ENCODE measurements at regions not wholly inside any gene's neighbourhood (a gene's known extent, or its start where the extent isn't known, plus 50 kb on each side); places are given as distances from the start of the nearest gene placed in this dataset.
"Not testable (repeated sequence)": the region's sequence is repeated elsewhere in the genome, so short reads cannot be mapped to it uniquely, and the experiment has no call there.

DNA sequence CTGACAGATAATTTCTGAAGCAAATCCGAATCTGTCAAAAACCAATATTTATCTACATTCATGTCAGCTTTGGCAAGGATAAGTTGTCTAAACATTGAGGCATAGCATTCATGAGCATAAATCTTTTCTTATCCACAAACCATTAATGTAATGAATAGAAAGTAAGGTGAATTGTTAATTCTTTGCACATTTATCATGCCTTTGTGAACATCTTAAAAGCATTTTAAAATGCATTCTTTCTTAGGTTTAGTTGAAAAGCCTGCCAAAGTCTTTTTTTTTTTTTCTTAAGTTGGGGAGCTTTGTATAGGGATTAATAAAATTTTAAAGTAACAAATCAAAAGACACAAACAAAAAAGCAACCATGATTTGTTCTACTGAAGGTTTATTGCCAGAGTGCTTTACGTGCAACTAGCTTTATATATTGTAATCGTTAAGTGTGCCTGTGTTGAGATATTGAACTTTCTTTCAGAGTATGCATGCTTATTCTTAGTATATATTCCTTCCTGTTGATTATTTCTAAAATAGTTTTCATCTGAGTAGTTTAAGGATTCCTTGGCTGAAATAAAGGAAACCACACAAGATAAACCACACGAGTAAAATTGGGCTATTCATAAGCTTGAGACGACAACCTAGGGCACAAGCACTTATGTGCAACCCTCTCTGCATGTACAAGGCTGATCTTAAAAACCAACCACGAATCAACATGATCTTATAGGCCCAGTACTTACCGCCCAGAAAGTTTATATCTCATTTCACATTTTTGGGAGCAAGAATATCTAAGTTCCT is 1110.9 kb upstream of the CNTN5 start:
- no peak for DNase-seq

DNA sequence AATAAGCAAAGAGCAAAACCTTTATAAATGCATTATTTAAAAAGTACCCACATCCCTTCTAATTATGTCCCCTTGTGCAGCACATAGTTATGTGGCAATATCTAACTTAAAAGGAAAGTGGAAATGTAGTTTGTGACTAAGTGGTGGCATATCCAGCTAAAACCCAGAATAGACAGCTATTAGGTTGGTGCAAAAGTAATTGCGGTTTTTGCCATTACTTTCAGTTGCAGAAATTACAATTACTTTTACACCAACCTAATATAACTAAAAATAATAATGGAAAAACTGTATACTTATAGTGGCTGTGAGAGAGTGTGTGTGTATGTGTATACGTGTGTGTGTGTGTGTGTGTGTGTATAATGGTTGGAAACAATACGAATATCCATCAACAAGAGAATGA is 1108.1 kb upstream of the CNTN5 start:
- no peak for DNase-seq

DNA sequence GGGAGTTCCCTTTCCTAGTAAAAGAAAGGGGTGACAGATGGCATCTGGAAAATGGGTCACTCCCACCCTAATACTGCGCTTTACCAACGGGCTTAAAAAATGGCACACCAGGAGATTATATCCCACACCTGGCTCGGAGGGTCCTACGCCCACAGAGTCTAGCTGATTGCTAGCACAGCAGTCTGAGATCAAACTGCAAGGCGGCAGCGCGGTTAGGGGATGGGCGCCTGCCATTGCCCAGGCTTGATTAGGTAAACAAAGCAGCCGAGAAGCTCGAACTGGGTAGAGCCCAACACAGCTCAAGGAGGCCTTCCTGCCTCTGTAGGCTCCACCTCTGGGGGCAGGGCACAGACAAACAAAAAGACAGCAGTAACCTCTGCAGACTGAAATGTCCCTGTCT is 1097.8 kb upstream of the CNTN5 start:
- not testable (repeated sequence) for DNase-seq

DNA sequence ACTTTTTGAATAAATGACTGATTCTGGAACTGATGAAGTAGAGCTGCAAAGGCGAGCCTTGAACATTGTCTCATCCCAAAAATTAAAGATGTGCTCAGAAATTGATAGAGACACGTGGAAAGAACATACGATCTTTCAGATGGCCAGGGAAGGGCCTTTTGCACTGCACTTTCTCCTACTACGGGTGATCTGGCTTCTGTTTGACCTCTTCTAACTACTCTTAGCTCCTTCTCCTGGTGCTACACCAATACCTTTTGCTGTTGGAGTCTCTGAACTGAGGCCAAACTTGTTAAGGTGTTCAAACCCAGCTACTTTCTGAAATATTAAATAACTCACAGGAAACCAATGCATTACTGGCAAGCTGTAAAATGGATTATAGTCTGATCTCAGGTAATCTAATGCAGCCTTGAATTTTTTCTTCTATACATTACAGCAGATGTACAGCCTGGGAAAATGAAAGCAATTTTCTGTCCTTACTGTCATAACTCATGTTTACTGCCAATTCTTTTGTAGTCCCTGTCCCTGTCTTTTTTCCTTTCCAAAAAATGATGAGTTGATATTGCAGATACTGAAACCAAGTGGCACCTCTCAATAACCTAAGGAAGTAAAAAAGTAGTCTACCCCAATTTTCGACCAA is 1086.1 kb upstream of the CNTN5 start:
- no peak for DNase-seq

DNA sequence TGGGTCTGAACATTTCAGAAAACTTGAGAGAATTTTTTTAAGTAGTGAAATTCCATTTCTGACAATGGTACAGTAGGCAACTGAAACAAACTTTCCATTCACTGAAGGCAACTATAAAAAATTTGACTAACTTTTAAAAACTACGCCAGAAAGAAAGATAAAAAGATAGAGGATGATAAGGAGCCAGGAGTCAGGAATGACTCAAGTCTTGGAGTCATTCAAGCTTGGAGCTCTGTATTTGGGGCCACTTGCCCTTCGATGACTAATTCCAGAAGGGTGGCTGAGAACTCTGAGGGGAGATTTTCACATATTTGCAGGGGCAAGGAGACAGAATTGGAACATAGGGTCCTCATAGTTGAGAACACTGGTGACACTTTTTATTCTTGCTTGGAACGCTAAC is 1083.2 kb upstream of the CNTN5 start:
- no peak for DNase-seq

DNA sequence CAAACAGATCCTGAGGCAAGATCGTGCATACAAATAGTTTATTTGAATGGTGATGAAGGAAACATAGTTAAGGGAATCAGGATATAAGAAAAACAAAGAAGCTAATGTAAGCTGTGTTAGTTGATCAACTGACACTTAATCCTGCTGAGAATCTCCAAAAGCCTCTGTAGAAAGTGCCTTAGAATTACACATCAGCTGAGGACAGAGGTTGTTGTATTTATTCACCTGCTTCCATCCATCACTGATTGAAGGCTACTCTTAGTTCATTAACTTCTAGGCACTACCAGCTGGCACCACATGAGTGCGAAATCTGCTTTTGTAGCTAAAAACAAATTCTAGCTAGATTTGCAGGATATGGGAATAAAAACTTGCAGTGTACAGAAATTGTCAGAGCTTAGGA is 1082.0 kb upstream of the CNTN5 start:
- DNase-seq = no peak

DNA sequence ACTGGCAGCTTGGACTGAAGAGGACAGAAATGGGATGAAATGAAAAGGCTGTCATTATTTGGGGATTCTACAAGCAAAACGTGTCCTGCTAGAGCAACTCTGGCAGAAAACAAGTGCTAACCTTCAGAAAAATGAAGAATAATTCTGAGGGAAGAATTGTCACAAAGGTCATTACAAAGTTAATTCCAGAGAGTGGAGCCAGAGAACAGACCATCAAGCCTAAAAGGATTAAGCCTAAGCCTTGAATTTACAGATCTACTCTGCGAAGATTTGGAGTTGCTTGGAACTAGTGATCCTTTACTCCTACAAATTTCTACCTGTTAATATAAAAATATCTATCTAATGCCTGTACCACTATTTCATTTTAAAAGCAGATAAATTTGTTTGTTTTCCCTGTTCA is 1077.3 kb upstream of the CNTN5 start:
- no peak for DNase-seq

DNA sequence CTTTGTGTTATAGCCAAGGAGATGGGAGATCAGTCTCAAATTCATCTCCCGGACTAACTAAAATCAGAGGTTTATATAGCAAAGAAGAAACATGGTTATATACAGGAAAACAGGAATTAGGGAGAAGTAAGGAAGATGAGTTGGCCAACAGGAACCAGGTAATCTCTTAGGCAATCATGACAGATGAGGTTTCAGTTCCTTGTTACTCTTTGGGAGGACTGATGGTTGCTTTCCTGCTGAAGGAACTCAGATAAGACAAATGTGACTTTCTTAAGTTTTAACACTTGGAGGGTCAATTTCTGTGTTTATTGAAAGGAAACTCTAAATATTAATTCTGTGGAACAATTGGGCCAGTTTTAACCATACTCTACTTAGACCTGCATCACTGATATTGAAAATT is 1072.0 kb upstream of the CNTN5 start:
- DNase-seq = no peak

DNA sequence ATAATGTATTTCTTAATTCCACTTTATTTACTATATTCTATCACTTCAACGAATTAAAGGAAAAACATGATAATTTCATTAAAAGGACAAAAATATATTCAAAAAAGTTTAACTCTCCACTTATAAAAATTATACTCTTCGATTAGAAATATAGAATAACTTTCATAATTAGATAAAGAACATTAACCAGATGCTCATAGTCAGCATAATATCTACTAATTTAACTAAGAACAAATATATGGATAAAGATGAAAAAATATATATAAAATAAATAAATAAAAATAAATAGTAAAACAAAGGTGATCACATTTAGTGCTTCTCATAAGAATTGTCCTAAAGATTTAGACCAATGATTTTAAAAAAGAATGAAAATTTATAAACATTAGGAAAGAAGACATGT is 1065.2 kb upstream of the CNTN5 start:
- no peak for DNase-seq

DNA sequence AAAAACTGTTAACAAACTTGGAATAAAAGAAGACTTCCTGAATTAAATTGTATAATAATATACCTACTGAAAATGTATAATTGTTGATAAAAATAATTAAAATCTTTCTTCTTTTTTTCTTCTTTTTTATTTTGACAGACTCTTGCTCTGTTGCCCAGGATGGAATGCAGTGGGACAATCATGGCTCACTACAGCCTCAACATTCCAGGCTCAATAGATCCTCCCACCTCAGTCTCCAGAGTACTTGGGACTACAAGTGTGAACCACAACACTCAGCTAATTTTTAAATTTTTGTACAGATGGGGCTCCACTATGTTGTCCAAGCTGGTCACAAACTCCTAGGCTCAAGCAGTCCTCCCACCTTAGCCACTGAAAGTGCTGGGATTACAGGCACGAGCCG is 1063.8 kb upstream of the CNTN5 start:
- DNase-seq = no peak

DNA sequence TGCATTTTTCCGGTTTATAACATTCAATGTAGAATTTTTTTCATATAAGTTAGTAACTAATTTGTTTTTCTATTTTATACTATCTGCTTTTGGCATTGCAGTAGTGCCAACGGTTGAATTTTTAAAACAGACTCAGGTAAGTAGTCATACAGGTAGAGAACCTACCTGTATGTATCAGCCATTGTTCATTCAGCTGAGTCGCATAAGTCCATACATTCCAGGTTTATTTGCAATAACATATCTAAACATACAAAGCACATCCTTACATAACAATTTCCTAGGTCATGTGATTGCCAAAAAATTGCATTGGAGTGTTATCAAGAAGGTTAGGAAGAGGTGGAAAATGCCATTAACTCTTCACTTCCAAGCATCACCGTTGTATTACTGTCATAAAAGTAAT is 1059.3 kb upstream of the CNTN5 start:
- DNase-seq = no peak

DNA sequence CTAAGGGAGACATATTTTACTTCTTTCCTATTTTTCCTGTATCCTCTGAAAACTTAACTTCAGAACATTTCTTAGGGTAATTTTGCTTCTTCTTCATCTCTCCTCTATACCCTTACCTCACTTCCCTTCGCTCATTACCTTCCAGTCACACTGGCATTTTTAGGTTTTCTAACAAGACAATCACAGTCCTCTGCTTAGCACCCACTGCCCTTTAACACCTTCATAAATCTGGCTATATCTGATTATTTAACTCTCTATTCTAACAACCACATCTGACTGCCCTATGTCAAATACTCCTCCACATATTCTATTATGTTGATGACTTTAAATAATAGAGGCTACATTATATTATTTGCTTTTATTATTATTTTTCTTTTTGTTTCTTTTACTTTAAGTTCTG is 1058.0 kb upstream of the CNTN5 start:
- DNase-seq = no peak

DNA sequence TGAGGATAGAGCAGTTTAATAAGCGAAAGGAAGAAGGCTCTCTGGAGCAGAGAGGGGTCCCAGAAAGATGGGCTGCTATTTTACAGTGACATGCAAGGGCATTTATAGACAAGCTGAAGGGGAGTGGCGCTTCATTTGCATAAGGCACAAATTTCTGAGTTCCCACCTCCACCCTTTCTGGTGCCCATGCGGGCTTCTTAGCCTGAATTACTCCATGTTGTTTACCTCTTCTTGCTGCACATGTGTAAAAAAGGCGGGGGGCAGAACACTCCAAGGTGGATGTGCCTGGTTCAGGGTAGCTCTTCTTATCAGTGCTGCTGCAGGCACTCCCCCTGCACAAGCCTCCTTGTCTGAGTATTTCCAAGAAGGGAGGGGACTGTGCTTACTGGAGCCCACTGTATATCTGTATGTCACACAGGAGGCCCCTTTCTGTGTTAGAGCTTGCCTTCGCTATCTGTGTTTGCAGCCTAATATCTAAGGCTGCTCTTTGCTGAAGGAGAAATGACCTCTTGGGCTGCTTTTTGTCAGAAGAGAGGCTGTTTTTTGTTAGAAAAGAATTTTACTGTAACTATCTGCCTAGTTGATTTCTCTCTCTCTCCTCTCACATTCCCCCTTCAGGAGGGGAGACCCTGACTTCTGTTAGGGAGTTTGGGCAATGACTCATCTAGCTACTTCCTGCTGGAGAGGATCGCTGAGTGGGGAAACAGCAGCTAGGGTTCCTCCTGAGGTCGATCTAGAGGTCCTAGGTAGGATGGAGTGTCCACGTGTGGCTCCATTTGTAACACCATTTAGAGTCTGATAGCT is 1057.0 kb upstream of the CNTN5 start:
- no peak for DNase-seq

DNA sequence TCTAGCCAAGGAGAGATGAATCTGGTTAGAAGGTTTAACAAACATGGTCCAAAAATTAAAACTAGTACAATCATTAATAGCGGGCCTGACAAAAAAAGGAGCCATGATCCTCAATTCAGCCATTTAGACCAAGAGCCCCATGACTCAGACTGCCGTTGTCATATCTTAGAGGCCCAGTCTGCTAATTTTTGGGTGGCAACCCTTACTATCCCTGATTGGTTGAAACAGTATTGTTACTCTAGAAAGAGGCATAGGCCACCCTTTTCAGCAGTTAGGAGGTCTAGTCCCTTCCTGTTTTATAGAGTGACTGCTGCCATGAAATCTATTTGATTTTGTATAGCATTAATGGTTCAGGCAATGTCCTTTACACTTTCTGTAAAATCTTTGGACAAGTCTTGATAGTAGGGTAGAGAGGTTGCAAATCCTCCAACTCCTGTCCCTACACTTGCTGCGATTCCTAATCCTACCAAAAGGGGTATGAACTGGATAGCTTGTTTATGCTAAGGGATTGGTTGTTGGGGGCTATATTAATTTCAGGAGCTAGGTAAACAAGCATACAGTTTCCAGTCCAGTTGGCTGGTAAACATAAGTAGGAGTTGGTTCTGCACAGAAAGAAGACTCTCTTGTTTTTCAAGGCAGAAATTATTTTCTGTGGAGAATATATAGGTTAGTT is 1056.3 kb upstream of the CNTN5 start:
- DNase-seq = no peak

DNA sequence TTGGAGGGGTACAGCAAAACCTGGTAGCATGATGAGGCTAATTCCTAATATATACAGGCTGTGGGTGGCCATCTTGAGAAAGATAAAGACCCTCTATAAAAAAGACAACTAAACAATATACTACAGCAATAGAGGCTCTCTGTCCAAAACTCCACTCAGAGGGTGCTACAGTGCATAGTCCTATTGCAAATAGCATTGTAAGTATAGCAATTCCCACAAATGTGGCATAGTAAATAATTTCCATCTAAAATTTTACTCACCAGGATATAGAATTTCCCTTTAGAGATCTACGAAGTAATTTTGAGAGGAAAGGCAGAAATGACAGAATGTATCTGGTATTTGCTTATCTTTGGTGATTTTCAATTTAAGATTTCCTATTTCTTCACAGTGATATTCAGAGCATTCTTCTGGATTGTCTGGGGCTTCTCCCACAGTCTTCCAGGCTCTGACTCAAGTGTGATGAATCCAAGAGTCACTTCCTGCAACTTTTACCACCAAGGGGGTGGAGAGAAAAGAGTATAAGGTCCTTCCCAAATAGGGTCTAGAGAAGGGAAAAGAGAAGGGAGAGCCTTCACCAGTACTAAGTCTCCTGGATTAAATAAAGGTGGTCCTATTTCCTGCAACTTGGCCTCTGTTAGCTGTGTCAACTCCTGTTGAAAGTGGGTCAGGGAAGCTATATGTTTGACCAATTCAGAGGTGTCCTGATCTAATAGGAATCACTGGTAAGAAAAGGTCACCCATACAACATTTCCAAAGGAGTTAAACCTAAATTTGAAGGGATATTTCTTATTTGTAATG is 1054.7 kb upstream of the CNTN5 start:
- no peak for DNase-seq

DNA sequence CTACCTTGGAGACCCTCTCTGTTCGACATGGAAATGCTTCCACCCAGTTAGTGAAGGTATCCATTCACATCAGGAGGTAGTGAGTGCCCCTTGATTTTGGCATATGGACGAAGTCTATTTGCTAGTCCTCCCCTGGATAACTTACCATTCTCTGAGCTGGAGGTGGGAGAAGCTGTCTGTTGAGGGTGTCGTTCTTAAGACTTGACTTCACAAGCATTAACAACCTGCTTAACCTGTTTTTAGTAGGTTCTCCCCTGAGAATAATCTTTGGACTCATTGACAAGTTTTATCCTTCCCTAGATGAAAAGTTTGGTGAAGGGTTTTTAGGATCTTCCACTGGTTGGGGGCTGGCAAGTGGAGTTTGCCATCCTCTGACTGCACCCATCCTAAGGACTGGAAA is 1053.8 kb upstream of the CNTN5 start:
- no peak for DNase-seq

DNA sequence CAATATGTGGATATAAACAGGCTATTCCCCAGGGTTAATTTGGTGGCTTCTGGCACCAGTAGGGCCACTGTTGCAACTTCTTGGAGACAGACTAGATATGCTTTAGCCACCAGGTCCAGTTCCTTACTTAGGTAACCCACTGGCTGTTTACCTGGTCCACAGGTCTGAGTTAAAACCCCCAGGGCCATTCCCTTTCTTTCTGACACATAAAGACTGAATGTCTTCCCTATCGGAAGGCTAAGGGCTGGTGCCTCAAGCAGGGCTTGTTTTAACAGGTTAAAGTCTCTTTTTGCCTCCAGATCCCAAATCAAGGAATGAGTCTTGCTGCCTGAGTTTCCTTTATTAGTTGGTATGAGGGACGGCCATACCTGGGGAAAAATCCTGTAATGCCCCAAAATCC is 1052.7 kb upstream of the CNTN5 start:
- DNase-seq = no peak

DNA sequence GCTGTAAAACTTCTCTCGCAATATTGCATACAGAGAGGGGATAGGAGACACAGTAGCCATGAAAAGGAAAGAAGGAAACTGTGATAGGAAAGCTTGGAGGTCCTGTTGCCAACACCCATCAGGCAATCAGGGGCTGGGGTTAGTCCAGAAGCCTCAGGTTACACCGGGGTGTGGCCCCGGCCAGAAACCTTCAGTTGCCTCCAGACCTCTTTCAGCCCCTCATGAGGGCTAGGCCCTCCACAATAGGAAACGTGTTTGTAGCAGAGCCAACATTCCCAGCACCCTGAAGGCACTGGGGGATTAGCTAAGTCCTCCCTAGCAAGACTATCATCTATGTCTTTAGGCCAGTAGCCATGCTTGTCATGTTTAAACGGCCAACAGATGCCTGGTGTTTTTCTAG is 1048.0 kb upstream of the CNTN5 start:
- DNase-seq = no peak

DNA sequence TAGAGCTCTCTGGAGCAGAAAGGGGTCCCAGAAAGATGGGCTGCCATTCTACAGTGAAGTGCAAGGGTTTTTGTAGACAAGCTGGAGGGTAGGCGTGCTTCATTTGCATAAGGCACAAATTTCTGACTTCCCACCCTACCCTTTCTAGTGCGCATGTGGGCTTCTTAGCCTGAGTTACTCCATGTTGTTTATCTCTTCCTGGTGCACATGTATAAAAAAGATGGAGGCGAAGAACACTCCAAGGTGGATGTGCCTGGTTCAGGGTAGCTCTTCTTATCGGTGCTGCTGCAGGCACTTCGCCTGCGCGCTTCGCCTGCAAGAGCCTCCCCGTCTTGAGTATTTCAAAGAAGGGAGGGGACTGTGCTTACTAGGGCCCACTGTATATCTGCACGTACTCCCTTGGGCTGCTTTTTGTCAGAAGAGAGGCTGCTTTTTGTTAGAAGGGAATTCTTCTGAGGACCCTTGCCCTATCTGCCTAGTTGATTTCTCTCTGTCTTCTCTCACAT is 1047.3 kb upstream of the CNTN5 start:
- DNase-seq = no peak

DNA sequence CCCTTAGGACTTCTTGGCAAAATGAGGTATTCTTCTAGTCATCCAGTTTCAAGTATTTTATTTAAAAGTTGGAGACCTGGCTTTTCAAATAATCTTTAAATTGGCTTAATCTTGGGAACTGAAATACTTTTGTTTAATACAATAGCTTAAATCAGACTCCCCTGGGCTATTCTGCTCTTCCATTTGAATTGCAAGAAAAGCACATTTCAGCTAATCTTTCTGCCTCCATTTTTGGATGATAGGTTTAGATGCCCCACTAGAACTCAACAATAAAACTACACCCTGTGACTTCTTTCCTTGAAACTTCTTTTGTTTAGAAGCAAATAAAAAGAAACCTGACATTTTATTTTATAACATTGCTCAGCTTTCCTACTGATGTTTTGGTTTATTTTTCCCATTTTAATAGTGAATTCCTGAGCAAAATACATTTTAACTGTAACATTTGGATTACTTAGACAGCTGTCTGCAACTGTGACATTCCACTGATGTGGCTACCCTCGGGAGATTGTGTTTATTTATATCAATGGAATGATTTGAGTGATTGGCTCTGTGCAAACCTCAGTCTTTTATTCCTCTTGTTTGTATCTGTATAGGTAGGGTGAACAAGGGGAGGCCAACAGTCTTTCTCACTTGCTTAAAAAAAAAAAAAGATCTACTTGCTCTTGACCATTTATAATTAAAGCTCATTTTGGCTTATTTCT is 1045.8 kb upstream of the CNTN5 start:
- no peak for DNase-seq

DNA sequence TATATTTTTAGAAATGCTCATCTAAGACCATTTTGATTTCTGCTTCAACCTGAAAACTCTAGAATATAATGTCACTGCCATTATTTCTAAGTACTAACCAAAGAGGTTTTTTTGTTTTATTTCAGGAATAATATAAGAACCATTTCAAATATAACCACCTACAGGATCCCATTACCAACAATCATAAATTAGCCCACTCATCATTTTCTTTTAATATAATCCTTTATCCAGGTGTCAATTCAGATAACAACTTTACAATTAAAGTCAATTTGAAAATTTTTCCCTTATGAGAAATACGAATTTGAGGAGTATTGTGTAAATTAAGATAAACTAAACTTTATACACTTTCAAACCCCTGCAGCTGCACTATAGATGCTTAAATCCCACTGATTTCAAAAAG is 1043.0 kb upstream of the CNTN5 start:
- no peak for DNase-seq

DNA sequence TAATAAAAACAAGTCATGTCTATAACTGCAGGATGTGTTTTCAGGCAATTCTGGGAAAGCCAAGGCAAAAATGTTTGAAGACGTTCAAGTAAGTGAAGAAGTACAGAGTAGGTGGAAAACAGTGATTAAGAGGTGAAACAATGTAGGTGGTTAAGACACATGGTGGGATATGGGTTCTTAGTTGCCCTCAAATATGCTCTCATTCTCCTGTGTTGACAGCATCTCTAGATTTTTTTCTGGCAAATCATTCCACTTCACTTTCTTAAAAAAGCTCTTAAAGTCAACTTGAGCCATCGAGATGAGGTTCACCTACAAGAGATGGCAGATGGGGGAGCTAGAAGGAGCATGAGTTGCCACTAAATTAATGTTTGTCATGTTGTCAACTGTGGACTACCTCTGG is 1041.0 kb upstream of the CNTN5 start:
- DNase-seq = no peak
